GM21825 (cell line): ENCODE measurements at regions not wholly inside any gene's neighbourhood (a gene's known extent, or its start where the extent isn't known, plus 50 kb on each side); places are given as distances from the start of the nearest gene placed in this dataset.
A peak's percentile ranks its signal among the peaks of the same experiment; 100 is the strongest.

Source experiments
- ATAC-seq: cut with Tn5 transposase; IDR thresholded peaks from one replicate; pipeline ENCODE4 v1.9.1; 2021; ENCODE audit warnings: mild to moderate bottlenecking, moderate library complexity; ENCODE audit not compliant: unreplicated experiment

DNA sequence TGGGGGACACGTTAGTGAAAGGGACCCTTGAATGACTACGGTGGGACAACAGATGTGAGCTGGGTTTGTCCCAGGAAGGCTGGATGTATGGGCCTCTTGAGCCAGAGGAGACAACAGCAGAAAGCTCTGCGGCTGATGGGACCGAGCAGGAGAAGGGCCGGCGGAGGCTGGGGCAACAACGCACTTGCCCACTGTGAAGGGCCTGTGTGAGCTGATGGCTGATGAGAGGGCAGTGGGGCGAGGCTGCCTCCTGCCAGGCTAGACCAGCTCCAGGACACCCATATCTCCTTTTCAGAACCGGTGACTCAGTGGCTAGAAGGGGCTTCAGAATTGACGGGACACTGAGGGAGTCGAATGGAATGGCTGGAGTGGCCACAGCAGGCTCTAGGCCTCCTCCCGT is 250.1 kb downstream of the SEC14L1 start:
- no peak for ATAC-seq

DNA sequence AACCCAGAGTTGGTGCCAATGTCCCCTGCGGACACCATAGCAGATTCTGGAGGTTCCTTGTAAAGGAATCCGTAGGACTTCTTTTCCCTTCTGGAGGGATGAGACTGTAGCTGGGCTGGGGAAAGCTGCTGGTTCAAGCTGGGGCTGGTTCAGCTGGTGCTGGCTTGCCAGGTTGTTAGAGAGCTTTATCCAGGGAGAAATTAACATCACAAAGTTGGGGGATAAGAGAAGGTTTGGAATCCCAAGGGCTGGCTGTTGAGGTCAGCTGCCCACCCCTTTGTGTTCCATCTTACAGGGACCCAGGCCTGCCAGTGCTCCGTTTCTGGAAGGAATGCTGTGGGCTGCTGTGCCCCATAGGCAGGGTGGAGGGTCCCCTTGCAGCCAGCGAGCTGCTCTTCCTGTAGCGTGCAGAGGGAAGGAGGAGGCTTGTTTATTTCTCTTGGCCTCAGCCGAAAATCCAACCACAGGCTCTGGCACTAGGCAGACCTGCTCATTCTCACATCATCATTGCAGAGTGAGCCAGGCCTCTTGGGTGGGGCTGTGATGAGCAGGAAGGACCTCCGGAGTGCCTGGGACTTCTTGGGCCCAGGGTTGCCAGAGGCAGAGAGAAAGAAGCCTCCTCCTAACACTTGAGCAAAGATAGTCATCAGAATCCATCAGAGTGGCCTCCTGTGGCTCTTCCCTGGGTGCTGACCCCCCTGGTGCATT is 251.1 kb downstream of the SEC14L1 start:
- ATAC-seq: no peak

DNA sequence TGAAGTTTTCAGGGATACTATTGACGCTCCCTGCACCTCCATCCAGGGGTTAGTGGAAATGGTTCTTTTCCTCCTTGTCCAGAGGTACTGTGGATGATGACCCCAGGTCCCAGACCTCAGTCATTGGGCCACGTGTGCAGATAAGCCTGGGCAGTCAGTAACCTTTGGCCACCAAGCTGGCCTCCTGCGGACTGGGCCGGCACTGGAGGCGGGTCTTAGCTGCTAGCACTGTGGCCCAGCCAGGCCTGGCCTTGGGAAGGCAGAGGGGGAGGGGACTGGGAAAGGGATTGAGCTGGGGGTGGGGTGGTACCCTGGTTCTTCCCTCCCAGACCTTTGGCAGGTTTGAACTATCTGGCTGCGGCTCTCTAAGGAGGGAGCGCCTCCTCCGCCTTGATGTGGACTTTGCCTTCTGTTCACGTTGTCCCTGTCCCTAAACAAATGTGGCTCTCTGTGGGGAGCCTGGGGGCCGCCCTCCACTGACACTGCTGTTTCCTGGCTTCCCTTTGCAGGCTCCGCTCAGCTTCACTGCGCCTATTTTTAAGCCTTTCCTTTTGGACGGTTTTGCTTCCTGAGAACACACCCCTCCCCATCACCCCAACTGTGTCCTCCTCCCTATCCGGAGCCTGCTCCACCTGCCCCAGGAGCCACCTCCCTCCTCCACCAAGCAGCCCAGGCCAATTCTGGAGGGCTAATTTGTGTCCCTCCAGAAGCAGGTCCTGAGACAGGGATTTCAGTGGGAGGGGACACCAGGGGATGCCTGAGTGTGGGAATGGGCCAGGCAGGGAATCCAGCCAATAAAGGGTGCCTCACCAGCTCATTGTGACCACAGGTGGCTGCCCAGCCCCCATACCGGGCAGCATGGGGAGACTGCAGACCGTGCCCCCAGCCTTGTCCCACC is 251.9 kb downstream of the SEC14L1 start:
- no peak for ATAC-seq

DNA sequence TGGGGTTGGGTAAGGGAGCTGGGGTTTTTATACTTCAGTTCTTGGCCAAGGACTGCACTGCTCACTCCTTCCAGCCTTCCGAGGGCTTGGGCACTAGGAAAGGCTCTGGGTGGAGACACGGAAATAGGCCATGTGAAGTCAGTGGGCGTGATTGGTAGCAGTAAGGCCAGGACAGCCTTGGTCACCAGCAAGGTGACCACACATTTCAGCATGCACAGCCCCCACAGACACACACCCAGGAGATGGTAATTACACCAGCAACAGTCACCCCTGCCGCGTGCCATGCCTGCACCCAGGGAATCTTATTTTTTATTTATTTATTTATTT is 252.5 kb downstream of the SEC14L1 start:
- ATAC-seq: no peak

DNA sequence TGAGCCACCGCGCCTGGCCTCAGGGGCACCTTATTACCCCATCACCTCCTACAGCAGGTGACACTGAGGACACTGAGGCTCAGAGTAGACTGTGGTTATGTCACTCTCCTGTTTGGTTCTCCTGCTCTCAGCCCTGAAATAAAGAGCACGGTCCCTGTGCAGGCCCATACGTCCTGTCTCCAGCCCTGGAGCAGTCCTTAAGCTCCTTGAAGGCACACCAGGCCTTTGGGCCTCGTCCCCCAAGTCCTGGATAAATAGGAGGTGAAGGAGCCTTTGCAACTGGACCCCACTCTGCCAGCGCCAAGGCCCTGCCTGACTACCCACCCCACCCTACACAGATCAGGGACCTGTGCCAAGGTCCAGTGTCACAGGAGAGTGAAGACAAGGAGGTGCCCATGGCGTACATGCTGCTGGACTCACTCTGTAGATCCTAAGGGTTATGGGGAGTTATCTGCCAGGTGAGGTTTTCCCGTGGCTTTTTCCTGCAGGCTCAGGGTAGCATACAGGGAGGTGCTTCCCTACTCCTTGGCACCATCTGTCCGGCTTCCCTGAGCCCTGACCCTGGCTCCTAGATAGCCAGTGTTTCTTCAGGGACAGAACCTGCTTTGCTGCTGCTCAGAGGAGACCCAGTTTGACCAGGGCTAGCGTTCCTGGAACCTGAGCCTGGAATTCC is 253.2 kb downstream of the SEC14L1 start:
- ATAC-seq: no peak

DNA sequence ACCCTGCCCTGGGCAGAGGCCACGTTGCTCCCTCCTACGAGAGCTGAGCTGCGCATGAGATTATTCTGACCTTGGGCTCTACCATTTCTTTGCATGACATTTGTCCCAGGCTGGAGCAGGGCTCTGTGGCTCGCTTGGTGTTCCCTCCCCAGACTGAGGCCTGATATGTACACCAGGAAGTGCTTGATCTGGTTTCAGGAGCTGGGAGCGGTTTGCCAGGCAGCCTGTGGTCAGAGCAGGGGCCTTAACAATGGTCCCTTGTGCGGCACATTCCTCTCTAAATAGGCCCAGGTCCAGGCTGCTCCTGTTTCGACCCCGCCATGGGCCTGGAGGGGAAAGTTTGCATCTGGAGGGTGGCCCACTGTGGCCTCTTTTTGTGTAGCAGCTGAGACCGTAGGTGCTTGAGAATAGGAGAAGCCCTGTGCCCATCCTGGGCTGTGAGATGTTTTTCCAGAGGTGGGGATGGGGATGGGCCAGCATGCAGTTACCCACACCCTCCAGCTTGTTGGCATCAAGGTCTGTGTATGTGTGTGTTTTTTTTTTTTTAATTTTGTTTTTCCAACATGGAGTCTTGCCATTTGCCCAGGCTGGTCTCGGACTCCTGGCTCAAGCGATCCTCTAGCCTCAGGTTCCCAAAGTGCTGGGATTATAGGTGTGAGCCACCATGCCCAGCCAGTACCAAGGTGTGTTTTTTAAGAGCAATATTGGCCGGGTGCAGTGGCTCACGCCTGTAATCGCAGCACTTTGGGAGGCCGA is 253.9 kb downstream of the SEC14L1 start:
- ATAC-seq: no peak

DNA sequence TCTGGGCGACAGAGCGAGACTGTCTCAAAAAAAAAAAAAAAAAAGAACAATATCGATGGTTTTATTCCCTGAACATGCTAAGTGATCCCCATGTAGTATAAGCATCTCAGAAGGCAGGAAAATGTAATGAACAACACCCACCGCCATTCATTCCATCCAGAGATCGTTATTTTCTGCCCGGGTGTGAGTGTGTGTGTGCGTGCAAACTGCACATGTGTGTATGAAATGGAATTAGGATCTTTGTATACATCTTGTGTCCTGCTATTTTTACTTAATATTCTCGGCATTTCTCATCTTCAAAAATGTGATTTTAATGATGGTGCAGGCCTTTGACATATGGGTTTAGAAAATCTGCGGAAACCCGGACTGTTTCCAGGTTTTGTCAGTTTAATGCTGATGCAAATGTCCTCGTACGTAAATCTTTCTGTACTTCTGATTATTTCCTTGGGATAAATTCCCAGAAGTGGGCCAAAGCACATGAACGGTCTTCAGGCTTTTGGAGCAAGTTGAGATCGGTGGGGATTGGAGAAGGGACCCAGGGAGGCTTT is 254.8 kb downstream of the SEC14L1 start:
- ATAC-seq: no peak

DNA sequence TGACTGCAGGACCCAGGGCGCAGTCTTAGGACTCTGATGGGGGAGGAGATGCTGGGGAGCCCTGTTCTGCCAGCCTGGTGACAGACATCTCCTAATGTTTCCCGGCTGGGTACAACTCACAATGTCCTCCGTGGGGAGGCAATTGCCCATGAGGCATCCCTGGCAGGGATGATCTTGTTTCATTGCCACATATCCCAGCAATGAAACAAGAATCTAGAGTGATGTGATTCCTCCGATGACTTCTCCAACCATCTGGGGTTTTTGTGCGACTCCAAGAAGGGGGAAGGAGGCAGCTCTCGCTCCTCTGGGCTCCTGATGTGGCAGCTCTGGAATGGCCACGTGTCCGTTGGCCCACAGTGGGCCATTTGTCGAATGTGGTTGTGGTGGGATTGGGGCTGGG is 255.8 kb downstream of the SEC14L1 start:
- ATAC-seq: no peak

DNA sequence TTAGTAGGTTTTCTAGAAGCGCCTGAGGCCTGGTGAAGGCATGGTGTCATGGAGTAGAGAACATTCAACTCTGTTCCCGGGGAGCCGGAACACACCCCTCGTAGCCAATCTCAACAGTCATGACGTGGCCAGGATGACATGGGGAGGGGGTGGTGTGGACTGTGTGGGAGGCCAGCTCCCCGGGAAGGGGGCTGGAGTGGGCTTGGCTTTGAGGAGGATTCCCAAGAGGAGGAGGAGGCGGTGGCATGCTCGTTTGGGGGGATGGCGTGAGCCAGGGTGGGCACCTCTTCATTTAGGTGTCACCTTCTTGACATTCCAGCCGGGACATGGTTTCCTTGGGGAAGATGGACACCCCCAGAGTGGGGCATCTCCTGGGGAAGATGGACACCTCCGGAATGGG is 257.5 kb downstream of the SEC14L1 start:
- no peak for ATAC-seq

DNA sequence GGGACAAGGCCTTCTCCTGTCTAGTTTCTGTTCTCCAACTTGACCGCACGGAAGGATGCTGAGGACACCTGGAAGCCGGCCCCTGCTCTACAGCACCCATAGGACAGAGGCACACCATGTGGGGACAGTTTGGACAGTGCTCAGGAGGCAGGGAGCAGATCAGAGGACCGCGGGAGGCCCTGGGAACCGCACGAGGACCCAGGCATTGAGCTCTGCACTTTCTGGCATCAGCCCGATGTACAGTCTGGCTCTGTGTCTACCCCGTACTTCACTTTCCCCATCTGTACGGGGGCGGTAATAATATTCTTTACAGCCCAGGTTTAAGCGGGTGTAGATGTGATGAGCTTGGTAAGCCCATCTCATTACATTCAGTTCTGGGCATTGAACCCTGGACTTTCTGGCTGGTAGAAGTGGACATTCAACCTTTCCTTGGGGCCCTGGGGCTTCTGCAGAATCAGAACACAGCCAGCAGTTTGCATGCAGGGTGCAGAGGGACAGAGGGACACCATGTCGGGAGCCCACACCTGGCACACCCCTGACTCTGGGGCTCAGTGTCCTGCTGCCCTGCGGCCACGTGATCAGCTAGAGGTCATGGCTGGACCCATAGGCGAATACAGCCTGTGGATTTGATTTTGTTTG is 258.7 kb downstream of the SEC14L1 start:
- ATAC-seq: no peak

DNA sequence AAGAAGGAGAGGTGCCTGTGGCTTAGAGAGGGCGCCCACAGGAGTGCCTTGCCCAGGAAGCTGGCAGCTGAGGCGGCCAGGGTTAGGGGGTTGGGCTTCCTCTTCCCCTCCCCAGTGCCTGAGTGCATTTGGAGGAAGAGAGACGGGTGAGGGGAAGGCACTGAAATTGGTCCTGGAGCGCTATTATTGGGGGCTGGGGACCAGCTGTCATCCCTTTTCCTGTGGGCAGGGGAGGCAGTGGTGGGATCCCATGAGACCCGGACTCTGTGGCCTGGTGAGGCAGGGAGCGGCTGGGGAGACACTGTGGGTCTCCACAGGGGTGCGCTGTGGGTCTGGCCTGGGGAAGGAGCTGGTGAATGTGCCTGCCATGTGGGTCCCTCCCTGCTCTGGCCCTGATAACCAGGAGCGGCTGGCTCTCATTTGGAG is 259.7 kb downstream of the SEC14L1 start:
- ATAC-seq: no peak

DNA sequence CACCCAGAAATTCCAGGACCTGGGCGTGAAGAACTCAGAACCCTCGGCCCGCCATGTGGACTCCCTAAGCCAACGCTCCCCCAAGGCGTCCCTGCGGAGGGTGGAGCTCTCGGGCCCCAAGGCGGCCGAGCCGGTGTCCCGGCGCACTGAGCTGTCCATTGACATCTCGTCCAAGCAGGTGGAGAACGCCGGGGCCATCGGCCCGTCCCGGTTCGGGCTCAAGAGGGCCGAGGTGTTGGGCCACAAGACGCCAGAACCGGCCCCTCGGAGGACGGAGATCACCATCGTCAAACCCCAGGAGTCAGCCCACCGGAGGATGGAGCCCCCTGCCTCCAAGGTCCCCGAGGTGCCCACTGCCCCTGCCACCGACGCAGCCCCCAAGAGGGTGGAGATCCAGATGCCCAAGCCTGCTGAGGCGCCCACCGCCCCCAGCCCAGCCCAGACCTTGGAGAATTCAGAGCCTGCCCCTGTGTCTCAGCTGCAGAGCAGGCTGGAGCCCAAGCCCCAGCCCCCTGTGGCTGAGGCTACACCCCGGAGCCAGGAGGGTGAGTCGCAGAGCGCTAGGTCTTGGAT is 261.5 kb downstream of the SEC14L1 start:
- ATAC-seq: no peak

DNA sequence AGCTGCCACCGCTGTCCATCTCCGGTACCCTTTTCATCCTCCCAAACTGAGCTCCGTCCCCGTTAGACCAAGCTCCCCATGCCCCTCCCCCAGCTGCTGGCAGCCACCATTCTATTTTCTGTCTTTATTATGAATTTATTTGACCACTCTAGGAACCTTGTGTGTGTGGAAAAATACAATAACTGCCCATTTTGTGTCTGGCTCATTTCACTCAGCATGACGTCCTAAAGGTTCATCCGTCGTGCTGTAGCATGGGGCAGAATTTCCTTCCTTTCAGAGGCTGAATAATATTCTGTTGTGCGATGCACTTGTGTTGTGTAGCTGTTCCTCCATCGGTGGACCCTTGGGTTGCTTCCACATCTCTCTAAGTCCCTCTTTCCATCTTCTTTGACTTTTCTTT is 263.1 kb downstream of the SEC14L1 start:
- no peak for ATAC-seq

DNA sequence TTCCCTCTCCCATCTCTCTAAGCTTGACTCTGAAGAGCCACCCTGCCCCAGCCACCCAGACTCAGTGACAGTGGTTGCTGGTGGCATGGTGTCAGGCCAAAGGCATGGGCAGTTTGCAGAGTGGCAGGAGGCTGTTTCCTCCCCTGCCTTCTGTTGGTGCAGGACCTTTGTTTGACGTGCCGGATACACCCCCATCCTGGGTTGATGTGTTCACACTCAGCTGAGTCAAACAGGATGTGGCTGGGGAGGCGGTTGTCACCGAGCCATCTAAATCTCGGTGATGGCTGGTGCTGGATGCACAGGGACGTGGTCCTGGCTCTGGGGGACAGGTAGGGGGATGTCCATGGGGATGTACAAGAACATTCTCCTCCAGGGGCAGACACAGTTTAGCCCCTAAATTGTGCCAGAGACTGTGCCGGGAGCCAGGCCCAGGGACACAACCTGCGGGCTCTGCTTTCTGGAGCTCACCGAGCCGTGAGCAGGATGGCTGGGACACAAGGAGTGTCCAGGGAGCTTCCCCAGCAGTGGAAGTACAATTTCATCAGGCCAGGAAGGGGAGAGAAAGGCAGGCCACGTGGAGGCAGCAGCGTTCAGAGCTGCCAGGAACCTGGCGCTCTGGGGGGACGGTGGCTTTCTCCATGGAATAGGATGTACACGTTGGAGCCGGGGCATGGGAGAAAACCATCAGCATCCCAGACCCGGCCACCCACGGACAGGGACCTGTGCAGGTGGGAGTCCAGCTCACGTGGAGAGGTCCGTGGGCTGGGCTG is 264.2 kb downstream of the SEC14L1 start:
- peak; percentile 62 for ATAC-seq

DNA sequence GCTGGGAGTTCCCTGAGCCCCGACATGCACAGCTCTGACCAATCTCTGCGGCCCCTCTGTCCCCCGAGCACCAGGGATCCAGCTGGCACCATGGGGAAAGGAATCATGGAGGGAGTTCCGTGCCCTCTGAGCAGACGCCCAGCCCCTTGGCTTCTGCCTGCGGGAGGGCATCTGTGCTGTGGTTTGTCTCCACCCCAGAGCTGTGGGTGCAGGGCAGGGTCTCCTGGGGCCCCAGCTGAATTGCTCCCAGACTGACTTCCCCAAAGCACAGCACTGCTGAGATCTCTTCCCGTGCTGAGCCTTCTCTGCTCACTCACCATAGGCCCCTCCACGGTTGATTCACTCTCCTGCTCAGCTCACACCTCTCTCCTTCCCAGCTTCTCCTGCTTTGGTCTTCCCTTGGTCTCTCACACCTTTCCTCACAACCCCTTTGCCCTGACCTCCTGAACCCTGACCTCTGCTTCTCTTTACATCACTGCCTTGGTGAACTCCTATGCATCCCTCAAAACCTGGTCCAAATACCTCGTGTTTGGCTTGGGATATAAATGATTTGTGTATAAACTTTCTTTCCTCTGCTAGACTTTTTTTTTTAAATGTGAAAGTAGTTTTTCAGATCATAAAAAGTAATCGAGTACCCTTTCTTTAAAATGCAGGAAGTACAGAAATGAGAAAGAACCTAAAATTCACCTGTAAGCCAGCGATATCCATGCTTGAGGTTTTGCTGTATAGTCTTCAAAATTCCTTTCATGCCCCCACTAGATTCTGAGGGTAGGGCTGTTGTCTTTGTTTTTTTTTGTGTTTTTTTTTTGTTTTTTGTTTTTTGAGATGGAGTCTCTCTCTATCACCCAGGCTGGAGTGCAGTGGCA is 265.3 kb downstream of the SEC14L1 start:
- no peak for ATAC-seq

DNA sequence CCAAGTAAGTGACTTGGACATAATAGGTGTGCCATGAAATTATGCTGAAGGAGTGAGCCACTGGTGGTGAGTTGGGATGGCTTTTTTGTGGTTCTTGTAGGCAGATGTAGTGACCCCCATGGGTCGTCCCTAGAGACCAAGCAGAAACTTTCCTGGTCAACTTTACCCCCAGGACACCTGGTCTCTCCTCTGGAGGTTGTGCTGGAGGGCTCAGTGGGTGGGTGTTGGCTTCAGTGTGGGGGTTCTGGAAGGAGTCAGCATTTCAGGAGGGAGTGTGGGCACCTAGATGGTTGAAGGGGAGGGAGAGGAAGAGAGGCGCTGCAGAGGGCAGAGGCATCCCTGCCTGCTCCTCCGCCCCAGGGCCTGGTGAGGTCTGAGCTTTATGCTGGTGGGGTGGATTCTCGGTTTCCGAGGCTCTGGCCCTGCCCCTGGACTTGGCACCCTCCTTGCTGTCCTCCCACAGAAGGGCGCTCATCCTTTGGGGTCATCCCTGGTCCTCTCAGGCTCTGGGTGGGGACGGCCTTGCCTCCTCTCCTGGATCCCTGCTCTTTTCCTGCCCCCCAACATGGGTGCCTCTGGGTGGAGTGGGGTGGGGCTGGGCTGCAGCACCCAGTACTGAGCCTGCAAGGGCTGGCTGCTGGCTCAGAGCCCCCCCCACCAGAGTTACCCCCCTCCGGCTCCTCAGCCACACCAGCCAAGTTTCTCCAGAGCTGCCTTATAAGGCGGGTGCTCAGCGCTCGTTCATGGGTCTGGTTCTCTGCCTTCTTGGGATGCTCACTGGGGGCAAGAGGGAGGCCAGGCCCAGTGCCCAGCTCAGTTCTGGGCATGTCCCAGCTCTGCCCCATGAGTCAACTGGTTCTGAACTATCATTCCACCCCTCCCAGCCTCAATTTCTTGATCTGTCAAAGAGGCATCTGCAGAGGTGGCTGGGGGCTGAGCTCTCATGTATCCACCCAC is 266.8 kb downstream of the SEC14L1 start:
- ATAC-seq: no peak

DNA sequence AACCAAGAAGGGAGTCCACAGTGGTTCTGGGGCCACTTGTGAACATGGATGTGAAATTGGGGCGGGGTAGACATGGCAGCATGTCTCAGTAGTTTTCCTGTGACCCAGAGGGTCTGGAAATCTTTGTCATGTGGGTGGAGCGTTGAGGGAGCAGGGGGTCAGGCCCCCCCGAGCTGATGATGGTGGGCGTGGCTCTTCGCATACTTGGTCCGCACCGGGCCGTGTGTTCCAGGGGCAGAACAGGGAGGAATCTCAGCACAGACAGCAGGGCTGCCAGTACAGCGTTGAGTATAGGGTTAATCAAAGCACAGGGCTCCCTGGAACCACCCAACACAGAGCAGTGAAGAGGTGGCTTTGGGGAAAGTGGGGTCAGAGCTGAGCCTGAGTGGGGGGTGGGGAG is 267.5 kb downstream of the SEC14L1 start:
- ATAC-seq: no peak
